H1 (cell line): ENCODE measurements at regions not wholly inside any gene's neighbourhood (a gene's known extent, or its start where the extent isn't known, plus 50 kb on each side); places are given as distances from the start of the nearest gene placed in this dataset.

Experiments used
- CTCF ChIA-PET: fragments of 300-600 bp; sonication (Branson Sonifier 250); formaldehyde crosslinking; loops from one replicate; lab custom pipeline; 2021; ENCODE audit not compliant: partially characterized antibody; lab: Charles Lee
- POLR2A ChIA-PET: fragments of 300-600 bp; sonication (Branson Sonifier 250); formaldehyde crosslinking; loops from one replicate; lab custom pipeline; 2021; ENCODE audit warnings: inconsistent platforms; ENCODE audit not compliant: partially characterized antibody; lab: Charles Lee
- DNase-seq, 2 experiments: peaks; one replicate each; pipeline versions ENCODE4 v3.0.0 to v3.0.0-alpha.2; 2010 to 2022; ENCODE audit warnings: low spot score in 2 of 2, low read depth in 1 of 2, mixed read lengths in 1 of 2
- FAIRE-seq: peaks from 2 replicates; lab custom pipeline; 2011; peaks lifted over from hg19 to GRCh38; lab: Jason Lieb, UNC
- H2AFZ ChIP-seq: 2 replicates; pipeline ENCODE4 v1.8.1; 2012; ENCODE audit warnings: low read length, inconsistent platforms
- H2AK5ac ChIP-seq: 2 replicates; pipeline ENCODE4 v1.6.1; 2013; ENCODE audit warnings: low read depth, low read length
- H2BK120ac ChIP-seq: replicated peaks from 2 replicates; pipeline ENCODE3; 2013; ENCODE audit warnings: low read depth, low read length, inconsistent platforms
- H2BK12ac ChIP-seq: 2 replicates; pipeline ENCODE4 v1.6.1; 2013; ENCODE audit warnings: low read depth, low read length
- H2BK15ac ChIP-seq: 2 replicates; pipeline ENCODE4 v1.6.1; 2013; ENCODE audit warnings: low read length
- H2BK20ac ChIP-seq: 2 replicates; pipeline ENCODE4 v1.6.1; 2013; ENCODE audit warnings: low read length
- H2BK5ac ChIP-seq: 2 replicates; pipeline ENCODE4 v1.6.1; 2013; ENCODE audit warnings: low read depth, low read length
- H3K14ac ChIP-seq: 2 replicates; pipeline ENCODE4 v1.6.1; 2013; ENCODE audit warnings: inconsistent platforms; ENCODE audit not compliant: insufficient read length
- H3K18ac ChIP-seq: 2 replicates; pipeline ENCODE4 v1.6.1; 2013; ENCODE audit warnings: low read length; ENCODE audit errors: extremely low read depth
- H3K23ac ChIP-seq: 2 replicates; pipeline ENCODE4 v1.6.1; 2013; ENCODE audit warnings: inconsistent platforms; ENCODE audit not compliant: insufficient read length
- H3K23me2 ChIP-seq: 2 replicates; pipeline ENCODE4 v1.6.1; 2013; ENCODE audit warnings: low read depth, low read length
- H3K27ac ChIP-seq: 2 replicates; pipeline ENCODE4 v1.6.1; 2011; ENCODE audit warnings: low read depth, low read length, inconsistent platforms
- H3K27me3 ChIP-seq, 4 experiments: replicated peaks in 1 of 4; 1 replicate in 1 of 4; 2 replicates in 3 of 4; pipeline versions ENCODE4 v1.6.1 to v1.8.1; 2011 to 2013; ENCODE audit warnings: low read length in 3 of 4, mild to moderate bottlenecking in 3 of 4, inconsistent platforms in 2 of 4, mixed read lengths in 2 of 4, moderate library complexity in 1 of 4; ENCODE audit not compliant: control insufficient read depth in 3 of 4, insufficient read depth in 3 of 4; ENCODE audit errors: extremely low read depth in 1 of 4
- H3K36me3 ChIP-seq, 4 experiments: 2 replicates each; pipeline versions ENCODE4 v1.6.1 to v1.8.1; 2011 to 2013; ENCODE audit warnings: mild to moderate bottlenecking in 4 of 4, low read length in 3 of 4, moderate library complexity in 2 of 4, control low read depth in 1 of 4, inconsistent platforms in 1 of 4; ENCODE audit not compliant: insufficient read depth in 4 of 4, control insufficient read depth in 2 of 4
- H3K4ac ChIP-seq: replicated peaks from 2 replicates; pipeline ENCODE3; 2013; ENCODE audit warnings: low read length, low read depth, mixed read lengths, inconsistent platforms; ENCODE audit not compliant: insufficient read length
- H3K4me1 ChIP-seq, 4 experiments: replicated peaks in 1 of 4; 1 replicate in 1 of 4; 2 replicates in 3 of 4; pipeline versions ENCODE4 v1.6.1 to v1.8.1; 2011 to 2013; ENCODE audit warnings: low read length in 3 of 4, inconsistent platforms in 2 of 4, mixed read lengths in 1 of 4; ENCODE audit not compliant: insufficient read depth in 4 of 4, control insufficient read depth in 3 of 4
- H3K4me2 ChIP-seq, 2 experiments: 2 replicates each; pipeline versions ENCODE4 v1.6.1 to v1.8.1; 2011 to 2013; ENCODE audit warnings: low read depth in 2 of 2, low read length in 2 of 2, control low read depth in 1 of 2, inconsistent platforms in 1 of 2, mild to moderate bottlenecking in 1 of 2; ENCODE audit not compliant: insufficient read depth in 1 of 2
- H3K4me3 ChIP-seq, 4 experiments: fragments of 200-600, 300-600 bp in 1 of 4; sonication (generic), shearing (Covaris generic), sonication (Bioruptor Twin) in 1 of 4; 2 replicates each; pipeline versions ENCODE4 v1.5.1 to v1.8.1; 2011 to 2016; ENCODE audit warnings: low read length in 4 of 4, low read depth in 3 of 4, control low read depth in 2 of 4, inconsistent platforms in 2 of 4, mild to moderate bottlenecking in 2 of 4, mixed read lengths in 1 of 4, moderate library complexity in 1 of 4; ENCODE audit not compliant: insufficient read depth in 2 of 4; ENCODE audit errors: extremely low read depth in 1 of 4
- H3K56ac ChIP-seq: replicated peaks from 2 replicates; pipeline ENCODE3; 2013; ENCODE audit warnings: low read depth, mild to moderate bottlenecking, mixed read lengths, low read length, inconsistent platforms; ENCODE audit not compliant: insufficient read length
- H3K79me1 ChIP-seq: 2 replicates; pipeline ENCODE4 v1.6.1; 2013; ENCODE audit warnings: low read depth, low read length, control low read depth
- H3K79me2 ChIP-seq, 2 experiments: 2 replicates each; pipeline versions ENCODE4 v1.6.1 to v1.8.1; 2012 to 2013; ENCODE audit warnings: low read length in 2 of 2, mild to moderate bottlenecking in 2 of 2, inconsistent platforms in 1 of 2; ENCODE audit not compliant: insufficient read depth in 2 of 2, control insufficient read depth in 1 of 2
- H3K9ac ChIP-seq, 4 experiments: replicated peaks in 1 of 4; 1 replicate in 1 of 4; 2 replicates in 3 of 4; pipeline versions ENCODE4 v1.6.1 to v1.8.1; 2011 to 2013; ENCODE audit warnings: low read depth in 3 of 4, low read length in 3 of 4, control low read depth in 2 of 4, mild to moderate bottlenecking in 2 of 4, moderate library complexity in 2 of 4, inconsistent platforms in 1 of 4; ENCODE audit errors: extremely low read depth in 1 of 4
- H3K9me3 ChIP-seq, 2 experiments: 2 replicates each; pipeline versions ENCODE4 v1.6.1 to v1.8.1; 2012 to 2013; ENCODE audit warnings: mild to moderate bottlenecking in 2 of 2, moderate library complexity in 2 of 2, control low read depth in 1 of 2, inconsistent platforms in 1 of 2, low read depth in 1 of 2, low read length in 1 of 2, mixed read lengths in 1 of 2; ENCODE audit not compliant: insufficient read depth in 2 of 2
- H4K20me1 ChIP-seq, 2 experiments: replicated peaks in 1 of 2; 2 replicates each; pipeline versions ENCODE3 to v1.8.1; 2011 to 2013; ENCODE audit warnings: inconsistent platforms in 2 of 2, low read length in 2 of 2, mild to moderate bottlenecking in 1 of 2; ENCODE audit not compliant: insufficient read depth in 2 of 2, control insufficient read depth in 1 of 2
- H4K5ac ChIP-seq: 2 replicates; pipeline ENCODE4 v1.6.1; 2013; ENCODE audit warnings: low read length, low read depth, mixed read lengths, inconsistent platforms; ENCODE audit not compliant: insufficient read length
- H4K8ac ChIP-seq: 2 replicates; pipeline ENCODE4 v1.8.0; 2013; ENCODE audit warnings: mild to moderate bottlenecking, moderate library complexity, low read length, inconsistent platforms; ENCODE audit not compliant: insufficient read depth; ENCODE audit errors: extremely low read depth
- H4K91ac ChIP-seq: replicated peaks from 2 replicates; pipeline ENCODE3; 2013; ENCODE audit warnings: low read length, mixed read lengths, inconsistent platforms; ENCODE audit not compliant: insufficient read length
- ASH2L ChIP-seq: fragments of 200-600, 300-600 bp; sonication (generic); IDR thresholded peaks from one replicate; pipeline ENCODE4 v1.7.1; 2017; ENCODE audit warnings: low read length
- EZH2 ChIP-seq: fragments of 200-600 bp; sonication (generic); IDR thresholded peaks from 2 replicates; pipeline ENCODE4 v1.7.1; 2012; ENCODE audit warnings: low read depth, mild to moderate bottlenecking, moderate library complexity, low read length, inconsistent platforms; ENCODE audit not compliant: severe bottlenecking
- HDAC6 ChIP-seq: IDR thresholded peaks from one replicate; pipeline ENCODE4 v1.7.1; 2012; ENCODE audit warnings: low read depth, mild to moderate bottlenecking, inconsistent platforms, low read length, moderate library complexity
- PHF8 ChIP-seq: fragments of 200-600 bp; sonication (generic); conservative IDR thresholded peaks from 2 replicates; pipeline ENCODE4 v1.7.1; 2012; ENCODE audit warnings: low read depth, mild to moderate bottlenecking, inconsistent platforms, low read length, moderate library complexity
- POU5F1 ChIP-seq: IDR thresholded peaks from 2 replicates; pipeline ENCODE4 v1.6.1; 2011; ENCODE audit warnings: low read depth, mild to moderate bottlenecking, low read length, moderate library complexity
- SIRT6 ChIP-seq: IDR thresholded peaks from one replicate; pipeline ENCODE4 v1.7.1; 2012; ENCODE audit warnings: low read length, inconsistent platforms
- SP2 ChIP-seq: IDR thresholded peaks from 2 replicates; pipeline ENCODE4 v1.6.1; 2012; ENCODE audit warnings: mild to moderate bottlenecking, low read length, inconsistent platforms
- TF ChIP-seq, protein P1 (sequence below): IDR thresholded peaks from 2 replicates; pipeline ENCODE4 v1.6.1; 2011; ENCODE audit warnings: low read depth, mild to moderate bottlenecking, low read length; ENCODE audit not compliant: insufficient read depth

DNA sequence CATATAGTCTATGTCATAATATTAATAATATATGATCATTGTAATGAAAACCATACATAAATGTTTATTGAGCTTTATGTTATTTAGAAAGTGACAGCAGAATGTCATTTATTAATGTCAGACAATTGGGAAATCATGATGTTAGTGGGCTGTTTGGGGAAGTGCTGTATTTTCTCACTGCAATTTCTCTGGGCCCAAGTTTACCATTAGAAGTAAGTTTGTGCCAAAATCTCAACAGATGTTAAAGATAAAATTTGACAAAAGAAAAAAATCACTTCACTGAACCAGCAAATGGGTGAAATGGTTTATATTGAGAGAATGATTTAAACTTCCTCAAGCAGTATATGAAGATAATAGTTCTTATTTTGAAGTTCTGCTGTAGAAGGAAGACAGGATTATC is 433.2 kb upstream of the SMARCA2 start:
- ChIA-PET POLR2A (no interaction called here), CTCF (no interaction called here)
- H3K79me2 ChIP-seq, result no peaks in the 10 kb centered on the region
- FAIRE-seq (no peak), DNase-seq (no peak)
- H3K23ac ChIP-seq, result no peak overlapping the region
- no peak overlapping the region for H2BK120ac ChIP-seq
- no peak overlapping the region for H3K27ac ChIP-seq
- H2AFZ ChIP-seq, result no peak overlapping the region
- no peak overlapping the region for H2AK5ac ChIP-seq
- H2BK20ac ChIP-seq, result no peak overlapping the region
- no peak overlapping the region for H3K56ac ChIP-seq
- peaks cover 15 to 49% of the 10 kb centered on the region in 2 experiments for H3K9me3 ChIP-seq
- H2BK5ac ChIP-seq, result no peak overlapping the region
- H4K20me1 ChIP-seq, result no peaks in the 10 kb centered on the region
- no peak overlapping the region for H4K91ac ChIP-seq
- TF ChIP-seq, protein P1, sequence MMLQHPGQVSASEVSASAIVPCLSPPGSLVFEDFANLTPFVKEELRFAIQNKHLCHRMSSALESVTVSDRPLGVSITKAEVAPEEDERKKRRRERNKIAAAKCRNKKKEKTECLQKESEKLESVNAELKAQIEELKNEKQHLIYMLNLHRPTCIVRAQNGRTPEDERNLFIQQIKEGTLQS, result no peak
- TF ChIP-seq PHF8 (no peak), EZH2 (no peak), HDAC6 (no peak), SP2 (no peak), ASH2L (no peak), POU5F1 (no peak), SIRT6 (no peak)
- H3K18ac ChIP-seq, result no peak overlapping the region
- no peak overlapping the region for H3K9ac ChIP-seq
- no peak overlapping the region for H4K5ac ChIP-seq
- H3K27me3 ChIP-seq, result no peaks in the 10 kb centered on the region
- H3K4me3 ChIP-seq, result no peak overlapping the region
- H3K4me2 ChIP-seq, result no peak overlapping the region
- H3K4ac ChIP-seq, result no peak overlapping the region
- no peak overlapping the region for H2BK12ac ChIP-seq
- H4K8ac ChIP-seq, result no peak overlapping the region
- H3K79me1 ChIP-seq, result no peaks in the 10 kb centered on the region
- no peaks in the 10 kb centered on the region for H3K23me2 ChIP-seq
- H2BK15ac ChIP-seq, result no peak overlapping the region
- no peak overlapping the region for H3K14ac ChIP-seq
- H3K4me1 ChIP-seq, result no peaks in the 10 kb centered on the region
- no peaks in the 10 kb centered on the region for H3K36me3 ChIP-seq
